ENCODE measurements at regions not wholly inside any gene's neighbourhood (a gene's known extent, or its start where the extent isn't known, plus 50 kb on each side); places are given as distances from the start of the nearest gene placed in this dataset.
A peak's percentile ranks its signal among the peaks of the same experiment; 100 is the strongest.
"Not testable (repeated sequence)": the region's sequence is repeated elsewhere in the genome, so short reads cannot be mapped to it uniquely, and the experiment has no call there.

GRCh38 chr2:131425231-131425941 lies 50.5 kb upstream of the TUBA3D start:
- H3K4me1 Mint-ChIP-seq (ENCODE audit: low read depth, unreplicated experiment): no peaks in the 10 kb centered on the region
- no peak overlapping the region for H3K27ac Mint-ChIP-seq (ENCODE audit: unreplicated experiment)
- peaks cover 7% of the 10 kb centered on the region for H3K27me3 Mint-ChIP-seq (ENCODE audit: unreplicated experiment)
- peaks cover 2% of the 10 kb centered on the region for H3K9me3 Mint-ChIP-seq (ENCODE audit: unreplicated experiment)
- DNase-seq: peak; percentile 37
- peak overlapping the region; percentile 38 for H3K4me3 Mint-ChIP-seq (ENCODE audit: unreplicated experiment)
- H3K36me3 Mint-ChIP-seq (ENCODE audit: unreplicated experiment): peaks cover 10% of the 10 kb centered on the region
- TF ChIP-seq CTCF (IDR thresholded peaks at IDR 0.05; ENCODE audit: partially characterized antibody, unreplicated experiment): no peak

- H3K27me3 Mint-ChIP-seq (ENCODE audit: unreplicated experiment); DNase-seq; H3K9me3 Mint-ChIP-seq (ENCODE audit: unreplicated experiment); H3K36me3 Mint-ChIP-seq (ENCODE audit: unreplicated experiment); H3K27ac Mint-ChIP-seq (ENCODE audit: unreplicated experiment); H3K4me1 Mint-ChIP-seq (ENCODE audit: low read depth, unreplicated experiment): not testable (repeated sequence)
- peak overlapping the region; percentile 74 for H3K4me3 Mint-ChIP-seq (ENCODE audit: unreplicated experiment)
These were observed 51.3 kb upstream of the TUBA3D start for GRCh38 chr2:131424605-131425114.

- not testable (repeated sequence) for DNase-seq; H3K27me3 Mint-ChIP-seq (ENCODE audit: unreplicated experiment); H3K27ac Mint-ChIP-seq (ENCODE audit: unreplicated experiment); H3K9me3 Mint-ChIP-seq (ENCODE audit: unreplicated experiment); H3K4me3 Mint-ChIP-seq (ENCODE audit: unreplicated experiment); H3K36me3 Mint-ChIP-seq (ENCODE audit: unreplicated experiment); H3K4me1 Mint-ChIP-seq (ENCODE audit: low read depth, unreplicated experiment)
These were observed 55.2 kb upstream of the TUBA3D start for GRCh38 chr2:131420751-131421150.

GRCh38 chr2:131419441-131419840 lies 55.5 kb upstream of the RAB6D start:
- Mint-ChIP-seq H3K27ac (ENCODE audit: unreplicated experiment) (no peak overlapping the region), H3K4me1 (ENCODE audit: low read depth, unreplicated experiment) (peaks cover 3% of the 10 kb centered on the region), H3K36me3 (ENCODE audit: unreplicated experiment) (peaks cover 9% of the 10 kb centered on the region)

GRCh38 chr2:131418625-131419024 lies 54.7 kb upstream of the RAB6D start:
- Mint-ChIP-seq H3K36me3 (ENCODE audit: unreplicated experiment) (peaks cover under 1% of the 10 kb centered on the region), H3K9me3 (ENCODE audit: unreplicated experiment) (no peaks in the 10 kb centered on the region), H3K4me1 (ENCODE audit: low read depth, unreplicated experiment) (peaks cover 3% of the 10 kb centered on the region), H3K27ac (ENCODE audit: unreplicated experiment) (no peak overlapping the region), H3K27me3 (ENCODE audit: unreplicated experiment) (peaks cover 2% of the 10 kb centered on the region), H3K4me3 (ENCODE audit: unreplicated experiment) (no peak overlapping the region)
- no peak for DNase-seq
- TF ChIP-seq CTCF (IDR thresholded peaks at IDR 0.05; ENCODE audit: partially characterized antibody, unreplicated experiment): no peak

More at GRCh38 chr2:131419441-131419840, 55.5 kb upstream of the RAB6D start:
- Mint-ChIP-seq H3K4me3 (ENCODE audit: unreplicated experiment) (no peak overlapping the region), H3K9me3 (ENCODE audit: unreplicated experiment) (no peaks in the 10 kb centered on the region), H3K27me3 (ENCODE audit: unreplicated experiment) (peaks cover 7% of the 10 kb centered on the region)
- no peak for DNase-seq
- TF ChIP-seq CTCF (IDR thresholded peaks at IDR 0.05; ENCODE audit: partially characterized antibody, unreplicated experiment): no peak

GRCh38 chr2:131417886-131418285 lies 53.9 kb upstream of the RAB6D start:
- no peaks in the 10 kb centered on the region for H3K27me3 Mint-ChIP-seq (ENCODE audit: unreplicated experiment)
- H3K4me1 Mint-ChIP-seq (ENCODE audit: low read depth, unreplicated experiment): peaks cover 3% of the 10 kb centered on the region
- no peak overlapping the region for H3K27ac Mint-ChIP-seq (ENCODE audit: unreplicated experiment)
- TF ChIP-seq CTCF (IDR thresholded peaks at IDR 0.05; ENCODE audit: partially characterized antibody, unreplicated experiment): no peak
- no peak for DNase-seq
- H3K36me3 Mint-ChIP-seq (ENCODE audit: unreplicated experiment): no peaks in the 10 kb centered on the region
- no peak overlapping the region for H3K4me3 Mint-ChIP-seq (ENCODE audit: unreplicated experiment)
- H3K9me3 Mint-ChIP-seq (ENCODE audit: unreplicated experiment): no peaks in the 10 kb centered on the region

All from glutamatergic neuron (in vitro differentiated cells).